Gastrocnemius medialis (tissue), 4 donors: ENCODE measurements at regions not wholly inside any gene's neighbourhood (a gene's known extent, or its start where the extent isn't known, plus 50 kb on each side); places are given as distances from the start of the nearest gene placed in this dataset.
"Not testable (repeated sequence)": the region's sequence is repeated elsewhere in the genome, so short reads cannot be mapped to it uniquely, and the experiment has no call there.

Source experiments
- ATAC-seq, 2 donors: fragments of 150-250 bp; one replicate each; pipeline ENCODE4 v1.9.1; 2016
- DNase-seq, 2 donors: peaks; one replicate each; pipeline ENCODE4 v3.0.0-alpha.2; 2019
- H3K27ac ChIP-seq, 4 donors: fragments of 200-600 bp; sonication (generic); 1 replicate in 1 of 4; 2 replicates in 3 of 4; pipeline ENCODE4 v1.5.1; 2016 to 2018; ENCODE audit warnings: mild to moderate bottlenecking in 2 of 4, moderate library complexity in 1 of 4
- H3K27me3 ChIP-seq, 3 donors: fragments of 200-600 bp; sonication (generic) in 2 of 3; 1 replicate in 1 of 3; 2 replicates in 2 of 3; pipeline versions ENCODE4 v1.5.1 to v1.6.0; 2016 to 2019; ENCODE audit warnings: mild to moderate bottlenecking in 1 of 3, moderate library complexity in 1 of 3
- H3K36me3 ChIP-seq, 2 donors: fragments of 200-600 bp; sonication (generic) in 1 of 2; one replicate each; pipeline ENCODE4 v1.5.1; 2017 to 2018
- H3K4me1 ChIP-seq, 2 donors: fragments of 200-600 bp; sonication (generic) in 1 of 2; one replicate each; pipeline ENCODE4 v1.5.1; 2016 to 2017; ENCODE audit warnings: mild to moderate bottlenecking in 2 of 2
- H3K4me3 ChIP-seq, 4 donors: fragments of 200-600 bp; sonication (generic) in 3 of 4; 1 replicate in 1 of 4; 2 replicates in 3 of 4; pipeline ENCODE4 v1.5.1; 2016 to 2019; ENCODE audit warnings: mild to moderate bottlenecking in 2 of 4
- H3K9me3 ChIP-seq, 3 donors: fragments of 200-600 bp; sonication (generic) in 2 of 3; 1 replicate in 1 of 3; 2 replicates in 2 of 3; pipeline ENCODE4 v1.5.1; 2016 to 2019
- CTCF ChIP-seq, 5 experiments: fragments of 450-650 bp in 3 of 5; fragments of 200-600 bp in 2 of 5; sonication (generic) in 2 of 5; IDR thresholded peaks in 4 of 5; conservative IDR thresholded peaks in 1 of 5; 1 replicate in 4 of 5; 2 replicates in 1 of 5; pipeline ENCODE4 v1.5.1; 2016 to 2019; ENCODE audit warnings: antibody characterized with exemption in 5 of 5, mild to moderate bottlenecking in 3 of 5, moderate library complexity in 3 of 5
- POLR2A ChIP-seq, 2 donors: fragments of 450-650 bp; IDR thresholded peaks; one replicate each; pipeline ENCODE4 v1.6.1; 2017; ENCODE audit warnings: antibody characterized with exemption in 2 of 2, mild to moderate bottlenecking in 2 of 2, moderate library complexity in 2 of 2
- in situ Hi-C, 4 donors: fragments of 200-750 bp; cut with MboI; loops; one replicate each; pipeline versions ENCODE4 v1.15.0 to v1.8.0; 2017; ENCODE audit warnings: low sequenced_read_pairs in 4 of 4
- intact Hi-C: fragments of 100-400 bp; cut with DNase I; formaldehyde crosslinking; loops from one replicate; pipeline ENCODE4 v1.15.1; 2023; ENCODE audit warnings: low total_unique reads

GRCh38 chr7:34445653-34446052 lies 212.4 kb upstream of the NPSR1 start:
- Histone ChIP-seq H3K27ac (no peak overlapping the region), H3K4me3 (no peak overlapping the region), H3K4me1 (no peaks in the 10 kb centered on the region), H3K27me3 (no peaks in the 10 kb centered on the region), H3K9me3 (no peaks in the 10 kb centered on the region), H3K36me3 (no peaks in the 10 kb centered on the region)
- intact Hi-C loops, result no loop called here
- DNase-seq, result no peak
- ATAC-seq, result no peak
- TF ChIP-seq POLR2A (IDR thresholded peaks at IDR 0.05) (no peak), CTCF (IDR thresholded peaks at IDR 0.05 in 4 of 5, conservative IDR thresholded peaks at IDR 0.05 in 1 of 5) (no peak)
- in situ Hi-C loops, result loop anchor here in 1 of 4 donors (25.0 kb wide), 1 partner anchor 92 kb away; no protein-coding TSS in a partner anchor

GRCh38 chr7:34448531-34448930 lies 209.5 kb upstream of the NPSR1 start:
- H3K9me3 ChIP-seq, intact Hi-C loops, H3K36me3 ChIP-seq, H3K27ac ChIP-seq, H3K27me3 ChIP-seq, ATAC-seq, H3K4me3 ChIP-seq, H3K4me1 ChIP-seq, DNase-seq: not testable (repeated sequence)
- in situ Hi-C loops, result loop anchor here in 1 of 4 donors (25.0 kb wide), 1 partner anchor 89 kb away; no protein-coding TSS in a partner anchor

GRCh38 chr7:34449765-34450164 lies 208.3 kb upstream of the NPSR1 start:
- intact Hi-C loops, result no loop called here
- H3K27me3 ChIP-seq, result no peaks in the 10 kb centered on the region
- H3K27ac ChIP-seq, result no peak overlapping the region
- DNase-seq (no peak), ATAC-seq (no peak)
- in situ Hi-C loops, result loop anchor here in 1 of 4 donors (25.0 kb wide), 1 partner anchor 88 kb away; no protein-coding TSS in a partner anchor
- no peaks in the 10 kb centered on the region for H3K9me3 ChIP-seq
- no peak overlapping the region for H3K4me3 ChIP-seq
- no peaks in the 10 kb centered on the region for H3K36me3 ChIP-seq
- H3K4me1 ChIP-seq, result no peaks in the 10 kb centered on the region
- TF ChIP-seq CTCF (IDR thresholded peaks at IDR 0.05 in 4 of 5, conservative IDR thresholded peaks at IDR 0.05 in 1 of 5) (no peak), POLR2A (IDR thresholded peaks at IDR 0.05) (no peak)

- no peaks in the 10 kb centered on the region for H3K9me3 ChIP-seq
- no peak for TF ChIP-seq CTCF (IDR thresholded peaks at IDR 0.05 in 4 of 5, conservative IDR thresholded peaks at IDR 0.05 in 1 of 5)
- no peak for TF ChIP-seq POLR2A (IDR thresholded peaks at IDR 0.05)
- no peaks in the 10 kb centered on the region for H3K4me1 ChIP-seq
- no peak for ATAC-seq
- no peaks in the 10 kb centered on the region for H3K27me3 ChIP-seq
- in situ Hi-C loops (no loop called here), intact Hi-C loops (no loop called here)
- DNase-seq, result no peak
- no peak overlapping the region for H3K27ac ChIP-seq
- H3K4me3 ChIP-seq, result no peak overlapping the region
- H3K36me3 ChIP-seq, result no peaks in the 10 kb centered on the region
These were observed 206.8 kb upstream of the NPSR1 start for GRCh38 chr7:34451183-34451582.

GRCh38 chr7:34451923-34452322 lies 206.1 kb upstream of the NPSR1 start:
- TF ChIP-seq CTCF (IDR thresholded peaks at IDR 0.05 in 4 of 5, conservative IDR thresholded peaks at IDR 0.05 in 1 of 5) (no peak), POLR2A (IDR thresholded peaks at IDR 0.05) (no peak)

More at GRCh38 chr7:34451923-34452322, 206.1 kb upstream of the NPSR1 start:
- in situ Hi-C loops (no loop called here), intact Hi-C loops (no loop called here)
- Histone ChIP-seq H3K4me1 (no peaks in the 10 kb centered on the region), H3K9me3 (no peaks in the 10 kb centered on the region), H3K4me3 (no peak overlapping the region), H3K27ac (no peak overlapping the region), H3K27me3 (no peaks in the 10 kb centered on the region), H3K36me3 (no peaks in the 10 kb centered on the region)
- DNase-seq, result no peak
- no peak for ATAC-seq
